HCT116 (cell line): ENCODE measurements at regions not wholly inside any gene's neighbourhood (a gene's known extent, or its start where the extent isn't known, plus 50 kb on each side); places are given as distances from the start of the nearest gene placed in this dataset.

Source experiments
- ATAC-seq: fragments of 200-7000 bp; cut with Tn5 transposase; 2 replicates; pipeline ENCODE4 v1.9.1; 2020; ENCODE audit warnings: mild to moderate bottlenecking, moderate library complexity
- BruUV-seq: library from RNA; stranded (reverse); fragments of 400-500 nt; replicated peaks from 2 replicates; lab custom pipeline; 2021; lab: Mats Ljungman, UMichigan
- CTCF ChIA-PET: fragments of 300-600 bp; sonication (Branson Sonifier 250); formaldehyde crosslinking; loops from one replicate; lab custom pipeline; 2021; ENCODE audit warnings: antibody characterized with exemption; lab: Charles Lee
- POLR2A ChIA-PET: fragments of 300-600, 350-600 bp; sonication (Branson Sonifier 250); formaldehyde crosslinking; loops from one replicate; lab custom pipeline; 2021; ENCODE audit warnings: antibody characterized with exemption; lab: Charles Lee
- RAD21 ChIA-PET, 2 experiments: fragments of 300-600 bp; sonication (Branson Sonifier 250); formaldehyde crosslinking; loops; one replicate each; lab custom pipeline; 2023; ENCODE audit warnings: low total read pairs in 2 of 2; ENCODE audit not compliant: uncharacterized antibody in 2 of 2, unreplicated experiment in 2 of 2, low non-redundant PET in 1 of 2; lab: Charles Lee
- DNase-seq: peaks from one replicate; pipeline ENCODE4 v3.0.0-alpha.2; 2010; ENCODE audit warnings: low read depth, low spot score
- H2AFZ ChIP-seq: fragments of 200-600 bp; shearing (Covaris generic), sonication (generic); 2 replicates; pipeline ENCODE4 v1.6.1; 2017; ENCODE audit warnings: low read depth, mixed run types, mixed read lengths, antibody characterized with exemption, low read length; ENCODE audit not compliant: poor library complexity, severe bottlenecking
- H3K27ac ChIP-seq: 2 replicates; pipeline ENCODE4 v1.5.1; 2012; ENCODE audit warnings: low read depth, low read length
- H3K27me3 ChIP-seq: fragments of 200-600 bp; sonication (generic); 2 replicates; pipeline ENCODE4 v1.6.1; 2016; ENCODE audit warnings: mixed run types, low read length, mixed read lengths; ENCODE audit not compliant: insufficient read depth
- H3K36me3 ChIP-seq, 2 experiments: fragments of 200-500 bp in 1 of 2; fragments of 200-600 bp in 1 of 2; sonication (Bioruptor generic) in 1 of 2; sonication (generic) in 1 of 2; 2 replicates each; pipeline versions ENCODE4 v1.5.1 to v1.6.1; 2014 to 2016; ENCODE audit warnings: low read length in 2 of 2, inconsistent platforms in 1 of 2, mixed read lengths in 1 of 2, mixed run types in 1 of 2; ENCODE audit not compliant: insufficient read depth in 2 of 2, control insufficient read depth in 1 of 2
- H3K4me1 ChIP-seq, 2 experiments: fragments of 200-600 bp in 1 of 2; sonication (generic) in 1 of 2; 2 replicates each; pipeline versions ENCODE4 v1.5.1 to v1.6.1; 2012 to 2017; ENCODE audit warnings: low read length in 2 of 2, inconsistent platforms in 1 of 2, mild to moderate bottlenecking in 1 of 2, mixed read lengths in 1 of 2, mixed run types in 1 of 2, moderate library complexity in 1 of 2; ENCODE audit not compliant: insufficient read depth in 2 of 2, control insufficient read depth in 1 of 2
- H3K4me2 ChIP-seq: fragments of 200-600 bp; sonication (generic); 2 replicates; pipeline ENCODE4 v1.6.1; 2017; ENCODE audit warnings: mixed run types, low read length, mixed read lengths
- H3K4me3 ChIP-seq, 2 experiments: fragments of 200-600 bp in 1 of 2; sonication (generic) in 1 of 2; replicated peaks in 1 of 2; 2 replicates each; pipeline ENCODE4 v1.5.1; 2011 to 2016; ENCODE audit warnings: low read length in 2 of 2, control low read depth in 1 of 2, low read depth in 1 of 2, mild to moderate bottlenecking in 1 of 2, mixed read lengths in 1 of 2, mixed run types in 1 of 2
- H3K79me2 ChIP-seq: fragments of 200-600 bp; sonication (generic); 2 replicates; pipeline ENCODE4 v1.6.1; 2017; ENCODE audit warnings: mild to moderate bottlenecking, mixed run types, low read length, moderate library complexity, mixed read lengths; ENCODE audit not compliant: insufficient read depth
- H3K9ac ChIP-seq: fragments of 200-600 bp; sonication (generic); 2 replicates; pipeline ENCODE4 v1.6.1; 2016; ENCODE audit warnings: low read length, mixed read lengths
- H3K9me2 ChIP-seq: fragments of 200-600 bp; sonication (generic), shearing (Covaris generic); 2 replicates; pipeline ENCODE4 v1.6.1; 2017; ENCODE audit warnings: mixed run types, mild to moderate bottlenecking, moderate library complexity; ENCODE audit not compliant: insufficient read depth
- H3K9me3 ChIP-seq, 2 experiments: fragments of 200-500 bp in 1 of 2; fragments of 200-600 bp in 1 of 2; sonication (Bioruptor generic) in 1 of 2; sonication (generic) in 1 of 2; 2 replicates each; pipeline ENCODE4 v1.6.1; 2014 to 2017; ENCODE audit warnings: low read length in 2 of 2, mixed read lengths in 2 of 2, inconsistent platforms in 1 of 2, low read depth in 1 of 2, mild to moderate bottlenecking in 1 of 2, mixed run types in 1 of 2, moderate library complexity in 1 of 2; ENCODE audit not compliant: control insufficient read depth in 1 of 2, insufficient read depth in 1 of 2
- H4K20me1 ChIP-seq: fragments of 200-600 bp; sonication (generic), shearing (Covaris generic); 2 replicates; pipeline ENCODE4 v1.6.1; 2017; ENCODE audit warnings: mixed run types, mild to moderate bottlenecking, moderate library complexity; ENCODE audit not compliant: insufficient read depth
- EGR1 ChIP-seq: IDR thresholded peaks from 2 replicates; pipeline ENCODE4 v1.6.1; 2012; ENCODE audit warnings: low read depth
- RAD21 ChIP-seq: IDR thresholded peaks from 2 replicates; pipeline ENCODE4 v1.6.1; 2012; ENCODE audit warnings: low read depth, mild to moderate bottlenecking
- SIN3A ChIP-seq: IDR thresholded peaks from 2 replicates; pipeline ENCODE4 v1.6.1; 2012; ENCODE audit warnings: low read depth
- YY1 ChIP-seq: IDR thresholded peaks from 2 replicates; pipeline ENCODE4 v1.6.1; 2011; ENCODE audit warnings: low read length, low read depth, moderate library complexity, mild to moderate bottlenecking; ENCODE audit not compliant: insufficient replicate concordance; ENCODE audit errors: extremely low read depth
- intact Hi-C: fragments of 100-400 bp; cut with micrococcal nuclease; formaldehyde crosslinking; loops from 2 replicates; pipeline ENCODE4 v1.10.0; 2022
- TF ChIP-seq, protein P1 (sequence below), 3 experiments: fragments of 200-600 bp in 1 of 3; sonication (generic) in 1 of 3; IDR thresholded peaks in 2 of 3; conservative IDR thresholded peaks in 1 of 3; 2 replicates each; pipeline ENCODE4 v1.5.1; 2012 to 2017; ENCODE audit warnings: low read depth in 2 of 3, low read length in 2 of 3, antibody characterized with exemption in 1 of 3, borderline replicate concordance in 1 of 3, control low read depth in 1 of 3, mild to moderate bottlenecking in 1 of 3, mixed read lengths in 1 of 3, mixed run types in 1 of 3, moderate library complexity in 1 of 3; ENCODE audit not compliant: insufficient read depth in 1 of 3
- TF ChIP-seq, protein P2 (sequence below): IDR thresholded peaks from 2 replicates; pipeline ENCODE4 v1.6.1; 2012

DNA sequence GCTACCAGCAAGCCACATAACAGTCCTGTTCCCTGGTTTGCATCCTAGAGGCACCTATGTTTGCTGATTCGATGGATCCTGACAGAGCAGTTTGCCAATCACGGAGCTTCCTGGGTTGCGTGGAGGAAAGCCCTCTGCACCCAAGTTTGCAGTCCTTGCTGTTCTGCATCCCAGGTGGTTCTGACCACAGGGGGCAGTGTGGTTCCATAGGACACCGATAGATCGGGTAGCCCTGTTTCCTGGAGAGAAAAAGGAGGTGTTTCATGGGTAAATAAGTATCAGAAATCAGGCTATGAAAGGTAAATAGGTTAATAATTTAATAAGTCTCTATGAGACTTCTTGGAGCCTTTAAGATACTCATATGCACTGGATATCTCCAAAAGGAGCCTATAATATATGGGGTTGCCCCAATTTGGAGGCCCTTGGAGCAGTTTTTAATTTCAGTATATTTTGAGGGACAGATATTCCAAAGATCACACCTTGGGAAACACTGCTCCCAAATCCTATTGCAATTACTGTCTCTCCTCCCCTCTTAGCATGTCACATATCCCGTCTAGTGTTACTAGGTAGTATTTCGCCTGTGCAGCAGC, 194.6 kb upstream of the TPM1 start:
- ChIA-PET CTCF (interaction anchor here (0.8 to 2.7 kb wide), 5 partner anchors 47 to 555 kb away, joined by 3 to 26 read pairs (median 3); no protein-coding TSS in a partner anchor), POLR2A (no interaction called here), RAD21 (no interaction called here)
- H3K36me3 ChIP-seq = no peaks in the 10 kb centered on the region
- intact Hi-C loops = loop anchor here (1.0 to 5.0 kb wide), 2 partner anchors 245 to 554 kb away; no protein-coding TSS in a partner anchor
- H3K9ac ChIP-seq = no peak overlapping the region
- no peak overlapping the region for H3K27ac ChIP-seq
- ATAC-seq (peak; percentile 91), DNase-seq (peak; percentile 53)
- peak overlapping the region; percentile 84 for H2AFZ ChIP-seq
- no peaks in the 10 kb centered on the region for H3K27me3 ChIP-seq
- no peaks in the 10 kb centered on the region for H3K9me2 ChIP-seq
- no TSS peak for BruUV-seq
- no peak overlapping the region for H3K4me3 ChIP-seq
- H3K4me2 ChIP-seq = no peak overlapping the region
- H3K4me1 ChIP-seq = peaks cover 0 to 12% of the 10 kb centered on the region in 2 experiments; a peak in 2 of 4 replicates
- no peaks in the 10 kb centered on the region for H4K20me1 ChIP-seq
- H3K9me3 ChIP-seq = no peaks in the 10 kb centered on the region
- H3K79me2 ChIP-seq = no peaks in the 10 kb centered on the region
- TF ChIP-seq SIN3A = no peak
- TF ChIP-seq, protein P1, sequence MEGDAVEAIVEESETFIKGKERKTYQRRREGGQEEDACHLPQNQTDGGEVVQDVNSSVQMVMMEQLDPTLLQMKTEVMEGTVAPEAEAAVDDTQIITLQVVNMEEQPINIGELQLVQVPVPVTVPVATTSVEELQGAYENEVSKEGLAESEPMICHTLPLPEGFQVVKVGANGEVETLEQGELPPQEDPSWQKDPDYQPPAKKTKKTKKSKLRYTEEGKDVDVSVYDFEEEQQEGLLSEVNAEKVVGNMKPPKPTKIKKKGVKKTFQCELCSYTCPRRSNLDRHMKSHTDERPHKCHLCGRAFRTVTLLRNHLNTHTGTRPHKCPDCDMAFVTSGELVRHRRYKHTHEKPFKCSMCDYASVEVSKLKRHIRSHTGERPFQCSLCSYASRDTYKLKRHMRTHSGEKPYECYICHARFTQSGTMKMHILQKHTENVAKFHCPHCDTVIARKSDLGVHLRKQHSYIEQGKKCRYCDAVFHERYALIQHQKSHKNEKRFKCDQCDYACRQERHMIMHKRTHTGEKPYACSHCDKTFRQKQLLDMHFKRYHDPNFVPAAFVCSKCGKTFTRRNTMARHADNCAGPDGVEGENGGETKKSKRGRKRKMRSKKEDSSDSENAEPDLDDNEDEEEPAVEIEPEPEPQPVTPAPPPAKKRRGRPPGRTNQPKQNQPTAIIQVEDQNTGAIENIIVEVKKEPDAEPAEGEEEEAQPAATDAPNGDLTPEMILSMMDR (IDR thresholded peaks at IDR 0.05 in 2 of 3, conservative IDR thresholded peaks at IDR 0.05 in 1 of 3; ENCODE audit: borderline replicate concordance in 1 of 3, insufficient read depth in 1 of 3, low read depth in 2 of 3, low read length in 2 of 3) = peak; percentile 83 to 93 (median 87)
- TF ChIP-seq, protein P2, sequence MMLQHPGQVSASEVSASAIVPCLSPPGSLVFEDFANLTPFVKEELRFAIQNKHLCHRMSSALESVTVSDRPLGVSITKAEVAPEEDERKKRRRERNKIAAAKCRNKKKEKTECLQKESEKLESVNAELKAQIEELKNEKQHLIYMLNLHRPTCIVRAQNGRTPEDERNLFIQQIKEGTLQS = no peak
- no peak for TF ChIP-seq EGR1
- peak; percentile 88 for TF ChIP-seq RAD21

DNA sequence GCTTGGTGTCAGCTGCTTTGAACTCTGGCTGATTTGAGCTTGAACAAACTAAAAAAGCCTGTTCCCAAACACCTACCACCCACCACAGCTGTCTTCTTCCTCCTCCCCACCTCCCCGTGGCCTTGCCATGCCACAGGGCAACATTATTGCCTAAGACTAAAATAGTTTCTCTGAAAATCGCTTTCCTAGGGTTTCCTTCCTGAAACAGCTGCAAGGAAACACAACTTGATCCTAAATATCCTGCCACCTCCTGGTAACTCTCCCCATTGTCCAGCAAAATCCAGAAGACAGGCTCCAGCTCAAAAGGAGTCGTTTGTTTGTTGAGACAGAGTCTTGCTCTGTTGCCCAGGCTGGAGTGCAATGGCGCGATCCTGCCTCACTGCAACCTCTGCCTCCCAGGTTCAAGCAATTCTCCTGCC, 193.9 kb upstream of the TPM1 start:
- no TSS peak for BruUV-seq
- no peak for TF ChIP-seq YY1
- TF ChIP-seq, all 23 proteins: peak for 0

More for the DNA sequence above, 193.9 kb upstream of the TPM1 start:
- Histone ChIP-seq H4K20me1 (no peaks in the 10 kb centered on the region), H3K9ac (no peak overlapping the region), H3K27ac (no peak overlapping the region), H3K4me1 (peaks cover 0 to 12% of the 10 kb centered on the region in 2 experiments; a peak in 2 of 4 replicates), H3K27me3 (no peaks in the 10 kb centered on the region), H3K9me3 (no peaks in the 10 kb centered on the region), H3K4me2 (no peak overlapping the region), H3K36me3 (no peaks in the 10 kb centered on the region), H3K9me2 (no peaks in the 10 kb centered on the region), H2AFZ (no peak overlapping the region), H3K79me2 (no peaks in the 10 kb centered on the region), H3K4me3 (no peak overlapping the region)
- RAD21 ChIA-PET = no interaction called here
- CTCF ChIA-PET = interaction anchor here (0.6 to 2.7 kb wide), 3 partner anchors 233 to 554 kb away, joined by 3 to 26 read pairs (median 3); no protein-coding TSS in a partner anchor
- intact Hi-C loops = loop anchor here (1.0 to 5.0 kb wide), 2 partner anchors 245 to 554 kb away; no protein-coding TSS in a partner anchor
- ATAC-seq (no peak), DNase-seq (no peak)
- POLR2A ChIA-PET = no interaction called here
